A549 (cell line): ENCODE measurements at regions not wholly inside any gene's neighbourhood (a gene's known extent, or its start where the extent isn't known, plus 50 kb on each side); places are given as distances from the start of the nearest gene placed in this dataset.
A peak's percentile ranks its signal among the peaks of the same experiment; 100 is the strongest.

Source experiments
- ATAC-seq, 2 experiments: fragments of 200-7000 bp in 1 of 2; fragments of >200 bp in 1 of 2; cut with Nextera tagmentation in 1 of 2; cut with Tn5 transposase in 1 of 2; 3 replicates each; pipeline versions ENCODE4 v1.8.0 to v1.9.1; 2018 to 2020; ENCODE audit warnings: mild to moderate bottlenecking in 1 of 2, moderate library complexity in 1 of 2
- CTCF ChIA-PET: fragments of 300-600 bp; sonication (Branson Sonifier 250); formaldehyde crosslinking; extraction: SDS; loops from one replicate; lab custom pipeline; 2021; ENCODE audit warnings: antibody characterized with exemption, inconsistent platforms; lab: Yijun Ruan, JAX
- POLR2A ChIA-PET: fragments of 350-600 bp; formaldehyde crosslinking; extraction: SDS; loops from one replicate; lab custom pipeline; 2021; ENCODE audit warnings: antibody characterized with exemption, inconsistent platforms; lab: Yijun Ruan, JAX
- DNase-seq, 2 experiments: peaks; one replicate each; pipeline versions ENCODE4 v3.0.0 to v3.0.0-alpha.2; 2011 to 2016; ENCODE audit warnings: low read depth in 1 of 2, low spot score in 1 of 2
- FAIRE-seq: peaks from 2 replicates; lab custom pipeline; 2011; peaks lifted over from hg19 to GRCh38; lab: Jason Lieb, UNC
- H3K27ac ChIP-seq, 2 experiments: fragments of >200 bp; sonication (Bioruptor Twin); formaldehyde crosslinking; 3 replicates each; pipeline ENCODE4 v1.5.1; 2016 to 2017
- H3K4me1 ChIP-seq: fragments of >200 bp; sonication (Bioruptor Twin); formaldehyde crosslinking; 3 replicates; pipeline ENCODE4 v1.6.1; 2016
- H3K4me2 ChIP-seq: fragments of >200 bp; sonication (Bioruptor Twin); formaldehyde crosslinking; 3 replicates; pipeline ENCODE4 v1.6.1; 2016
- H3K4me3 ChIP-seq: fragments of >200 bp; sonication (Bioruptor Twin); formaldehyde crosslinking; 3 replicates; pipeline ENCODE4 v1.5.1; 2016
- H3K9me3 ChIP-seq: fragments of >200 bp; sonication (Bioruptor Twin); formaldehyde crosslinking; 3 replicates; pipeline ENCODE4 v1.6.1; 2016
- CBX2 ChIP-seq: fragments of 200-600 bp; sonication (generic); IDR thresholded peaks from 2 replicates; pipeline ENCODE4 v1.6.1; 2016; ENCODE audit warnings: low read depth, mild to moderate bottlenecking, borderline replicate concordance
- CHD2 ChIP-seq: fragments of 150-350 bp; IDR thresholded peaks from 2 replicates; pipeline ENCODE4 v1.6.1; 2014; ENCODE audit warnings: low read length; ENCODE audit not compliant: partially characterized antibody
- EHF ChIP-seq: fragments of 250-450 bp; sonication (Bioruptor Pico); IDR thresholded peaks from 2 replicates; pipeline ENCODE4 v1.5.0; 2020; ENCODE audit warnings: mild to moderate bottlenecking
- EHMT2 ChIP-seq: fragments of 200-600 bp; sonication (generic); IDR thresholded peaks from 2 replicates; pipeline ENCODE4 v1.6.1; 2016; ENCODE audit warnings: antibody characterized with exemption, low read depth, mild to moderate bottlenecking, moderate library complexity
- ESRRA ChIP-seq: fragments of 150-350 bp; IDR thresholded peaks from 2 replicates; pipeline ENCODE4 v1.6.1; 2014; ENCODE audit warnings: mild to moderate bottlenecking, low read length, borderline replicate concordance
- FOSB ChIP-seq: fragments of 250-450 bp; sonication (Bioruptor Pico); IDR thresholded peaks from 2 replicates; pipeline ENCODE4 v1.5.0; 2020; ENCODE audit warnings: mild to moderate bottlenecking, moderate library complexity
- GATA3 ChIP-seq: IDR thresholded peaks from 2 replicates; pipeline ENCODE4 v1.6.1; 2012; ENCODE audit warnings: borderline replicate concordance
- HOXA7 ChIP-seq: fragments of 250-450 bp; sonication (Bioruptor Pico); IDR thresholded peaks from 2 replicates; pipeline ENCODE4 v1.5.0; 2020; ENCODE audit warnings: mild to moderate bottlenecking, moderate library complexity
- JUN ChIP-seq, 2 experiments: fragments of >200 bp; sonication (Bioruptor Twin); formaldehyde crosslinking; IDR thresholded peaks; 2 replicates in 1 of 2; 3 replicates in 1 of 2; pipeline ENCODE4 v1.6.1; 2016 to 2017
- KDM5A ChIP-seq: fragments of 200-600 bp; sonication (generic); IDR thresholded peaks from 2 replicates; pipeline ENCODE4 v1.6.1; 2016; ENCODE audit warnings: antibody characterized with exemption, mild to moderate bottlenecking
- MYC ChIP-seq: IDR thresholded peaks from 2 replicates; pipeline ENCODE4 v1.6.1; 2012; ENCODE audit warnings: mild to moderate bottlenecking, inconsistent platforms, low read length, improper control_type of control experiment, borderline replicate concordance
- POLR2A ChIP-seq: IDR thresholded peaks from 2 replicates; pipeline ENCODE4 v1.6.1; 2012; ENCODE audit warnings: mild to moderate bottlenecking, low read length
- POLR2AphosphoS2 ChIP-seq: conservative IDR thresholded peaks from 2 replicates; pipeline ENCODE4 v1.6.1; 2012; ENCODE audit warnings: low read length, improper control_type of control experiment, inconsistent platforms
- RARB ChIP-seq: fragments of 250-450 bp; sonication (Bioruptor Pico); IDR thresholded peaks from 2 replicates; pipeline ENCODE4 v1.8.0; 2021; ENCODE audit warnings: mild to moderate bottlenecking, moderate library complexity
- RFX5 ChIP-seq: fragments of 450-650 bp; IDR thresholded peaks from 2 replicates; pipeline ENCODE4 v1.7.1; 2014; ENCODE audit warnings: antibody characterized with exemption, mild to moderate bottlenecking, moderate library complexity
- WGBS: methylation state at CpG from one replicate; pipeline ENCODE4 v1.1.6; 2017; ENCODE audit errors: missing lambda C conversion rate; 5-methylcytosine and 5-hydroxymethylcytosine counted together
- TF ChIP-seq, protein P1 (sequence below): fragments of 200-600 bp; sonication (generic); IDR thresholded peaks from 2 replicates; pipeline ENCODE4 v1.6.1; 2016; ENCODE audit warnings: antibody characterized with exemption, mild to moderate bottlenecking, moderate library complexity
- TF ChIP-seq, protein P2 (sequence below): IDR thresholded peaks from 2 replicates; pipeline ENCODE4 v1.6.1; 2012
- TF ChIP-seq, protein P3 (sequence below): fragments of 250-450 bp; sonication (Bioruptor Pico); IDR thresholded peaks from 2 replicates; pipeline ENCODE4 v1.5.0; 2020; ENCODE audit warnings: low read depth, mild to moderate bottlenecking, moderate library complexity
- TF ChIP-seq, protein P4 (sequence below): IDR thresholded peaks from 2 replicates; pipeline ENCODE4 v1.6.1; 2012; ENCODE audit warnings: low read depth, borderline replicate concordance

DNA sequence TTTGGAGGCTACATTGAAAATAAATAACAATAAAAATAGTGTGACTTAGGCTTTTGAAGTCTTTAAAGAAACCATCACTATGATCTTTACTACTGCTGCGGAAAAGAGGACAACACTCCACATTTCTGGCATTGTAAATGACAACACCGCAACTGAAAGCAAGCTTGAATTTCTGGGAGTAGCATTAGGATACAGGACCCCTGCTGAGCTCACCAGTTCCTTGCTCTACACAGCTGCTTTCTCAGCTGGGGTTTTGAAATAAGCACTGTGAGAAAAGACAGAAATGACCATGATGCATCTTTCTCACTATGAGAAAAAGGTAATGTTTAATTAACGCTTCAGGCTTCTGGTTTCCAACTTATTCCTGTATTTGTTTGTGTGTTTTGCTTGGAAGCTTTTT is 168.0 kb downstream of the TAF11L14 start:
- no peak for FAIRE-seq
- DNase-seq: no peak
- 72% methylated on average over 3 of the region's 3 CpGs for WGBS
- TF ChIP-seq, protein P1, sequence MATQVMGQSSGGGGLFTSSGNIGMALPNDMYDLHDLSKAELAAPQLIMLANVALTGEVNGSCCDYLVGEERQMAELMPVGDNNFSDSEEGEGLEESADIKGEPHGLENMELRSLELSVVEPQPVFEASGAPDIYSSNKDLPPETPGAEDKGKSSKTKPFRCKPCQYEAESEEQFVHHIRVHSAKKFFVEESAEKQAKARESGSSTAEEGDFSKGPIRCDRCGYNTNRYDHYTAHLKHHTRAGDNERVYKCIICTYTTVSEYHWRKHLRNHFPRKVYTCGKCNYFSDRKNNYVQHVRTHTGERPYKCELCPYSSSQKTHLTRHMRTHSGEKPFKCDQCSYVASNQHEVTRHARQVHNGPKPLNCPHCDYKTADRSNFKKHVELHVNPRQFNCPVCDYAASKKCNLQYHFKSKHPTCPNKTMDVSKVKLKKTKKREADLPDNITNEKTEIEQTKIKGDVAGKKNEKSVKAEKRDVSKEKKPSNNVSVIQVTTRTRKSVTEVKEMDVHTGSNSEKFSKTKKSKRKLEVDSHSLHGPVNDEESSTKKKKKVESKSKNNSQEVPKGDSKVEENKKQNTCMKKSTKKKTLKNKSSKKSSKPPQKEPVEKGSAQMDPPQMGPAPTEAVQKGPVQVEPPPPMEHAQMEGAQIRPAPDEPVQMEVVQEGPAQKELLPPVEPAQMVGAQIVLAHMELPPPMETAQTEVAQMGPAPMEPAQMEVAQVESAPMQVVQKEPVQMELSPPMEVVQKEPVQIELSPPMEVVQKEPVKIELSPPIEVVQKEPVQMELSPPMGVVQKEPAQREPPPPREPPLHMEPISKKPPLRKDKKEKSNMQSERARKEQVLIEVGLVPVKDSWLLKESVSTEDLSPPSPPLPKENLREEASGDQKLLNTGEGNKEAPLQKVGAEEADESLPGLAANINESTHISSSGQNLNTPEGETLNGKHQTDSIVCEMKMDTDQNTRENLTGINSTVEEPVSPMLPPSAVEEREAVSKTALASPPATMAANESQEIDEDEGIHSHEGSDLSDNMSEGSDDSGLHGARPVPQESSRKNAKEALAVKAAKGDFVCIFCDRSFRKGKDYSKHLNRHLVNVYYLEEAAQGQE: no peak
- TF ChIP-seq FOSB (CRISPR knock-in tag): no peak
- TF ChIP-seq HOXA7 (CRISPR knock-in tag): no peak
- TF ChIP-seq POLR2A: no peak
- TF ChIP-seq CHD2: no peak
- TF ChIP-seq, protein P2, sequence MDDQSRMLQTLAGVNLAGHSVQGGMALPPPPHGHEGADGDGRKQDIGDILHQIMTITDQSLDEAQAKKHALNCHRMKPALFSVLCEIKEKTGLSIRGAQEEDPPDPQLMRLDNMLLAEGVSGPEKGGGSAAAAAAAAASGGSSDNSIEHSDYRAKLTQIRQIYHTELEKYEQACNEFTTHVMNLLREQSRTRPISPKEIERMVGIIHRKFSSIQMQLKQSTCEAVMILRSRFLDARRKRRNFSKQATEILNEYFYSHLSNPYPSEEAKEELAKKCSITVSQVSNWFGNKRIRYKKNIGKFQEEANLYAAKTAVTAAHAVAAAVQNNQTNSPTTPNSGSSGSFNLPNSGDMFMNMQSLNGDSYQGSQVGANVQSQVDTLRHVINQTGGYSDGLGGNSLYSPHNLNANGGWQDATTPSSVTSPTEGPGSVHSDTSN: no peak
- TF ChIP-seq CBX2: no peak
- TF ChIP-seq, protein P3, sequence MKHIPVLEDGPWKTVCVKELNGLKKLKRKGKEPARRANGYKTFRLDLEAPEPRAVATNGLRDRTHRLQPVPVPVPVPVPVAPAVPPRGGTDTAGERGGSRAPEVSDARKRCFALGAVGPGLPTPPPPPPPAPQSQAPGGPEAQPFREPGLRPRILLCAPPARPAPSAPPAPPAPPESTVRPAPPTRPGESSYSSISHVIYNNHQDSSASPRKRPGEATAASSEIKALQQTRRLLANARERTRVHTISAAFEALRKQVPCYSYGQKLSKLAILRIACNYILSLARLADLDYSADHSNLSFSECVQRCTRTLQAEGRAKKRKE (CRISPR knock-in tag): no peak
- TF ChIP-seq KDM5A: no peak
- H3K4me3 ChIP-seq: no peak overlapping the region
- H3K9me3 ChIP-seq: no peaks in the 10 kb centered on the region
- peak overlapping the region; percentile 34 for H3K4me2 ChIP-seq
- ChIA-PET CTCF (interaction anchor here (0.9 to 1.6 kb wide), 3 partner anchors 9 to 586 kb away, joined by 3 to 5 read pairs (median 5); no protein-coding TSS in a partner anchor), POLR2A (no interaction called here)
- H3K27ac ChIP-seq: peak overlapping the region in 1 of 2 experiments; percentile 22; a peak in 1 of 6 replicates
- no peak for ATAC-seq
- H3K4me1 ChIP-seq: peaks cover 24% of the 10 kb centered on the region

DNA sequence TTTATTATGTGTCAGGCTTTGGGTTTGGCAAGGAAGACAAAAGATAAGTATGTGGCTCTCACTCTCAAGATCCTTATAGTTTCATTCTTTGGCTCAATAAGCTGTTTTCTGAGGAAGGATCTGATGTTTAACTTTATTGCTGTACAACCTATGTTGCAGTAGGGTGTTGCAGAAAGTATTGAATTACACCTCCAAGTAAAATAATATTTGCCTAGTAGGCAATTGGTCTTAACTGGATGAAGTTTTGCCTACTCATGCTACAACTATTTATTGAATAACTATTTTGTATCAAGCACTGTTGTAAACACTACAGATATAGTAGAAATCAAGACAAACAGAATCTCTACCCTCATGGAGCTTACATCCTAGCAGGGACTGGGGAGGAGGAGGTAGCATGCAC is 169.7 kb downstream of the TAF11L14 start:
- Histone ChIP-seq H3K4me2 (no peak overlapping the region), H3K9me3 (no peaks in the 10 kb centered on the region), H3K4me1 (peaks cover 18% of the 10 kb centered on the region; the same call in 2 of the 3 replicates), H3K27ac (no peak overlapping the region), H3K4me3 (no peak overlapping the region)
- POLR2A ChIA-PET: no interaction called here
- FAIRE-seq: no peak
- TF ChIP-seq JUN (IDR thresholded peaks at IDR 0.05) (no peak), ESRRA (no peak), EHF (CRISPR knock-in tag) (no peak), RARB (CRISPR knock-in tag) (no peak), RFX5 (no peak)
- TF ChIP-seq, all 56 proteins: peak for 0
- DNase-seq: no peak
- no peak for ATAC-seq
- CTCF ChIA-PET: interaction anchor here (0.6 kb wide), 1 partner anchor 9 kb away, joined by 3 read pairs; no protein-coding TSS in a partner anchor

DNA sequence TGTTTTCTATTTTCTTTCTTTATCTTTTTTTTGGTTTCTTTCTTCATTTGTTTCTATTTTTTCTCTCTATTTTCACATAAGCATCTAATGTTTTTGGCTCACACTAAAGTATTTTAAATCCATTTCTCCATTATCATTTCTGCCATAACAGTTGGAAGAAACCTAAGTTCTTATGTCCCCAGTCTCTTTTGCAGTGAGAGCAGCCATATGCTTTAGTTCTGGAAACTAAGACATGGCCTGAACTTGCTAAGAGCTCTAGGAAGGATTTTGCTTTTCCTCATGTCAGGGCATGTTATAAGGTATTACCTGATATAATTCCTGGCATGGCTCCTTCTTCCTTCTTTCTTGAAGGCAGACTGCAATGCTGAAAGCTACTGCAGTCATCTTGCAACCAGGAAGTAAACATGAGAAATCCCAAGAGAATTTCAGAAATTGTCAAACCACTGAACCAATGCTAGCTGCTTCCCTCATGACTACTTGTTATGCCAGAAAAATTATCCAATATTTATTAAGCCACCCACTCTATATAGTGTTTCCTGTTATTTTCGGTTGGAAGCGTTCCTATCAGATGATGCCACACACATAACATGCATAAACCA is 171.1 kb downstream of the TAF11L14 start:
- Histone ChIP-seq H3K4me3 (no peak overlapping the region), H3K4me2 (no peak overlapping the region), H3K4me1 (peaks cover 18% of the 10 kb centered on the region; the same call in 2 of the 3 replicates), H3K9me3 (no peaks in the 10 kb centered on the region), H3K27ac (no peak overlapping the region)
- ChIA-PET POLR2A (no interaction called here), CTCF (no interaction called here)
- no peak for TF ChIP-seq EHMT2
- no peak for TF ChIP-seq JUN (IDR thresholded peaks at IDR 0.05)
- no peak for TF ChIP-seq MYC
- TF ChIP-seq, protein P4, sequence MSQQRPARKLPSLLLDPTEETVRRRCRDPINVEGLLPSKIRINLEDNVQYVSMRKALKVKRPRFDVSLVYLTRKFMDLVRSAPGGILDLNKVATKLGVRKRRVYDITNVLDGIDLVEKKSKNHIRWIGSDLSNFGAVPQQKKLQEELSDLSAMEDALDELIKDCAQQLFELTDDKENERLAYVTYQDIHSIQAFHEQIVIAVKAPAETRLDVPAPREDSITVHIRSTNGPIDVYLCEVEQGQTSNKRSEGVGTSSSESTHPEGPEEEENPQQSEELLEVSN: no peak
- no peak for TF ChIP-seq CHD2
- TF ChIP-seq POLR2AphosphoS2: no peak
- TF ChIP-seq HOXA7 (CRISPR knock-in tag): no peak
- no peak for TF ChIP-seq GATA3
- DNase-seq: peak in 1 of 2 experiments; percentile 36
- ATAC-seq: no peak
- peak; percentile 70 for FAIRE-seq
- WGBS: 78% methylated on average over 2 of the region's 2 CpGs
